Activated T-cell treated with anti-CD3 and anti-CD28 coated beads, Interleukin-2, amount 50 U/mL, for 24 hours (primary cell): ENCODE measurements at regions not wholly inside any gene's neighbourhood (a gene's known extent, or its start where the extent isn't known, plus 50 kb on each side); places are given as distances from the start of the nearest gene placed in this dataset.

ENCODE experiments used
- DNase-seq: peaks from one replicate; pipeline ENCODE4 v3.0.0-alpha.2; 2020
- H3K27ac Mint-ChIP-seq: 2 replicates; pipeline ENCODE4 v1.8.0; 2020; ENCODE audit warnings: mild to moderate bottlenecking, mixed read lengths
- H3K27me3 Mint-ChIP-seq: 2 replicates; pipeline ENCODE4 v1.8.0; 2020; ENCODE audit warnings: mixed read lengths
- H3K36me3 Mint-ChIP-seq: 2 replicates; pipeline ENCODE4 v1.8.0; 2020; ENCODE audit warnings: low read depth, mixed read lengths
- H3K4me1 Mint-ChIP-seq: 2 replicates; pipeline ENCODE4 v1.8.0; 2020; ENCODE audit warnings: low read depth, mixed read lengths
- H3K4me3 Mint-ChIP-seq: 2 replicates; pipeline ENCODE4 v1.8.0; 2020; ENCODE audit warnings: mild to moderate bottlenecking, moderate library complexity, mixed read lengths
- H3K9me3 Mint-ChIP-seq: 2 replicates; pipeline ENCODE4 v1.8.0; 2020; ENCODE audit warnings: mixed read lengths

- H3K4me3 Mint-ChIP-seq, result no peak overlapping the region
- H3K27ac Mint-ChIP-seq, result no peak overlapping the region
Measured at GRCh38 chr20:48394415-48395081, 433.3 kb downstream of the PREX1 start.

GRCh38 chr20:48393737-48394314, 434.0 kb downstream of the PREX1 start:
- Mint-ChIP-seq H3K27ac (no peak overlapping the region), H3K4me3 (no peak overlapping the region), H3K4me1 (no peaks in the 10 kb centered on the region), H3K36me3 (no peaks in the 10 kb centered on the region), H3K27me3 (peaks cover 4% of the 10 kb centered on the region), H3K9me3 (peaks cover 11% of the 10 kb centered on the region)
- DNase-seq, result no peak

More at GRCh38 chr20:48394415-48395081, 433.3 kb downstream of the PREX1 start:
- peaks cover 11% of the 10 kb centered on the region for H3K9me3 Mint-ChIP-seq
- H3K27me3 Mint-ChIP-seq, result peaks cover 4% of the 10 kb centered on the region
- no peaks in the 10 kb centered on the region for H3K4me1 Mint-ChIP-seq
- DNase-seq, result no peak
- H3K36me3 Mint-ChIP-seq, result no peaks in the 10 kb centered on the region

- Mint-ChIP-seq H3K36me3 (no peaks in the 10 kb centered on the region), H3K9me3 (peaks cover 11% of the 10 kb centered on the region), H3K4me3 (no peak overlapping the region), H3K27me3 (peaks cover 4% of the 10 kb centered on the region), H3K4me1 (no peaks in the 10 kb centered on the region), H3K27ac (no peak overlapping the region)
- DNase-seq, result no peak
Measured at GRCh38 chr20:48393311-48393685, 434.5 kb downstream of the PREX1 start.

- Mint-ChIP-seq H3K4me1 (no peaks in the 10 kb centered on the region), H3K27ac (no peak overlapping the region), H3K9me3 (peaks cover 11% of the 10 kb centered on the region), H3K4me3 (no peak overlapping the region), H3K36me3 (no peaks in the 10 kb centered on the region), H3K27me3 (peaks cover 4% of the 10 kb centered on the region)
- no peak for DNase-seq
Measured at GRCh38 chr20:48392407-48393310, 435.1 kb downstream of the PREX1 start.

- H3K27me3 Mint-ChIP-seq, result peaks cover 9% of the 10 kb centered on the region
- peaks cover 11% of the 10 kb centered on the region for H3K9me3 Mint-ChIP-seq
- H3K4me1 Mint-ChIP-seq, result no peaks in the 10 kb centered on the region
- no peak overlapping the region for H3K27ac Mint-ChIP-seq
- no peaks in the 10 kb centered on the region for H3K36me3 Mint-ChIP-seq
- DNase-seq, result no peak
- no peak overlapping the region for H3K4me3 Mint-ChIP-seq
Measured at GRCh38 chr20:48390981-48391380, 436.8 kb downstream of the PREX1 start.

GRCh38 chr20:48387675-48388074, 440.1 kb downstream of the PREX1 start:
- Mint-ChIP-seq H3K4me1 (no peaks in the 10 kb centered on the region), H3K27me3 (peaks cover 9% of the 10 kb centered on the region), H3K4me3 (no peak overlapping the region), H3K27ac (no peak overlapping the region), H3K36me3 (no peaks in the 10 kb centered on the region), H3K9me3 (peaks cover 11% of the 10 kb centered on the region)
- no peak for DNase-seq

GRCh38 chr20:48385527-48385926, 442.3 kb downstream of the PREX1 start:
- H3K27ac Mint-ChIP-seq, result no peak overlapping the region
- H3K4me1 Mint-ChIP-seq, result no peaks in the 10 kb centered on the region
- DNase-seq, result no peak
- no peaks in the 10 kb centered on the region for H3K9me3 Mint-ChIP-seq
- H3K27me3 Mint-ChIP-seq, result peaks cover 9% of the 10 kb centered on the region
- H3K4me3 Mint-ChIP-seq, result no peak overlapping the region
- H3K36me3 Mint-ChIP-seq, result no peaks in the 10 kb centered on the region

GRCh38 chr20:48385114-48385513, 442.7 kb downstream of the PREX1 start:
- Mint-ChIP-seq H3K27me3 (peaks cover 9% of the 10 kb centered on the region), H3K27ac (no peak overlapping the region), H3K4me3 (no peak overlapping the region), H3K4me1 (no peaks in the 10 kb centered on the region), H3K9me3 (no peaks in the 10 kb centered on the region), H3K36me3 (no peaks in the 10 kb centered on the region)
- DNase-seq, result no peak

- Mint-ChIP-seq H3K4me1 (no peaks in the 10 kb centered on the region), H3K27me3 (peaks cover 9% of the 10 kb centered on the region), H3K36me3 (no peaks in the 10 kb centered on the region), H3K27ac (no peak overlapping the region), H3K4me3 (no peak overlapping the region), H3K9me3 (no peaks in the 10 kb centered on the region)
- no peak for DNase-seq
Measured at GRCh38 chr20:48384147-48384818, 443.5 kb downstream of the PREX1 start.

- peaks cover 9% of the 10 kb centered on the region for H3K27me3 Mint-ChIP-seq
- H3K4me1 Mint-ChIP-seq, result no peaks in the 10 kb centered on the region
- H3K9me3 Mint-ChIP-seq, result no peaks in the 10 kb centered on the region
- no peak for DNase-seq
- H3K27ac Mint-ChIP-seq, result no peak overlapping the region
- no peak overlapping the region for H3K4me3 Mint-ChIP-seq
- H3K36me3 Mint-ChIP-seq, result no peaks in the 10 kb centered on the region
Measured at GRCh38 chr20:48383252-48383651, 444.5 kb downstream of the PREX1 start.

- no peaks in the 10 kb centered on the region for H3K9me3 Mint-ChIP-seq
- H3K4me1 Mint-ChIP-seq, result no peaks in the 10 kb centered on the region
- H3K27ac Mint-ChIP-seq, result no peak overlapping the region
- no peak for DNase-seq
- no peaks in the 10 kb centered on the region for H3K36me3 Mint-ChIP-seq
- no peak overlapping the region for H3K4me3 Mint-ChIP-seq
- H3K27me3 Mint-ChIP-seq, result peaks cover 14% of the 10 kb centered on the region
Measured at GRCh38 chr20:48382304-48382703, 445.5 kb downstream of the PREX1 start.

- no peaks in the 10 kb centered on the region for H3K36me3 Mint-ChIP-seq
- H3K4me1 Mint-ChIP-seq, result no peaks in the 10 kb centered on the region
- no peaks in the 10 kb centered on the region for H3K9me3 Mint-ChIP-seq
- H3K27ac Mint-ChIP-seq, result no peak overlapping the region
- peaks cover 11% of the 10 kb centered on the region for H3K27me3 Mint-ChIP-seq
- no peak for DNase-seq
- H3K4me3 Mint-ChIP-seq, result no peak overlapping the region
Measured at GRCh38 chr20:48381353-48382120, 446.3 kb downstream of the PREX1 start.

GRCh38 chr20:48380661-48381060, 447.1 kb downstream of the PREX1 start:
- Mint-ChIP-seq H3K4me1 (no peaks in the 10 kb centered on the region), H3K36me3 (no peaks in the 10 kb centered on the region), H3K27me3 (peaks cover 14% of the 10 kb centered on the region), H3K4me3 (no peak overlapping the region), H3K9me3 (no peaks in the 10 kb centered on the region), H3K27ac (no peak overlapping the region)
- no peak for DNase-seq
